ENCODE measurements at regions not wholly inside any gene's neighbourhood (a gene's known extent, or its start where the extent isn't known, plus 50 kb on each side); places are given as distances from the start of the nearest gene placed in this dataset.

- TF ChIP-seq CREB1 (IDR thresholded peaks at IDR 0.05; ENCODE audit: low read depth) = no peak
- TF ChIP-seq TAF1 (IDR thresholded peaks at IDR 0.05; ENCODE audit: low read depth) = no peak
- TF ChIP-seq TEAD4 (IDR thresholded peaks at IDR 0.05) = no peak
- no peak for TF ChIP-seq EP300 (IDR thresholded peaks at IDR 0.05; ENCODE audit: borderline replicate concordance)
- TF ChIP-seq REST (IDR thresholded peaks at IDR 0.05; ENCODE audit: low read depth) = no peak
- TF ChIP-seq USF1 (IDR thresholded peaks at IDR 0.05) = no peak
- TF ChIP-seq CEBPB (IDR thresholded peaks at IDR 0.05) = no peak
- no peak for TF ChIP-seq NFIC (IDR thresholded peaks at IDR 0.05)
- no peak for TF ChIP-seq YY1 (IDR thresholded peaks at IDR 0.05; ENCODE audit: low read depth)
- no peak for TF ChIP-seq ZBTB7A (IDR thresholded peaks at IDR 0.05; ENCODE audit: low read depth)
- TF ChIP-seq RAD21 (IDR thresholded peaks at IDR 0.05; ENCODE audit: low read depth) = no peak
- no peak for TF ChIP-seq MAX (IDR thresholded peaks at IDR 0.05)
- no peak for TF ChIP-seq EGR1 (IDR thresholded peaks at IDR 0.05)
- TF ChIP-seq FOXM1 (IDR thresholded peaks at IDR 0.05; ENCODE audit: borderline replicate concordance, low read depth) = no peak
Observed at GRCh38 chr1:68372487-68372886, 77.3 kb downstream of the RPE65 start.

Data from Ishikawa (cell line).